HEK293 (cell line): ENCODE measurements at regions not wholly inside any gene's neighbourhood (a gene's known extent, or its start where the extent isn't known, plus 50 kb on each side); places are given as distances from the start of the nearest gene placed in this dataset.

ENCODE experiments used
- CTCF ChIP-seq: fragments of 450-650 bp; formaldehyde crosslinking; IDR thresholded peaks from 2 replicates; pipeline ENCODE4 v1.5.1; 2016; ENCODE audit warnings: missing biosample characterization, missing genetic modification characterization
- KLF9 ChIP-seq: fragments of 450-650 bp; formaldehyde crosslinking; IDR thresholded peaks from 2 replicates; pipeline ENCODE4 v1.5.1; 2016; ENCODE audit warnings: missing biosample characterization, missing genetic modification characterization, low read depth
- ZBTB7A ChIP-seq: fragments of 450-650 bp; formaldehyde crosslinking; IDR thresholded peaks from 2 replicates; pipeline ENCODE4 v1.5.1; 2016; ENCODE audit warnings: low read depth, missing biosample characterization, missing genetic modification characterization
- ZNF175 ChIP-seq: fragments of 450-650 bp; formaldehyde crosslinking; IDR thresholded peaks from 2 replicates; pipeline ENCODE4 v1.5.1; 2016; ENCODE audit warnings: missing biosample characterization, missing genetic modification characterization
- ZNF26 ChIP-seq: fragments of 450-650 bp; formaldehyde crosslinking; IDR thresholded peaks from 2 replicates; pipeline ENCODE4 v1.5.1; 2016; ENCODE audit warnings: missing biosample characterization, missing genetic modification characterization
- ZNF350 ChIP-seq: fragments of 450-650 bp; formaldehyde crosslinking; IDR thresholded peaks from 2 replicates; pipeline ENCODE4 v1.5.0; 2017; ENCODE audit warnings: missing biosample characterization, mild to moderate bottlenecking, missing genetic modification characterization
- ZNF488 ChIP-seq: fragments of 450-650 bp; formaldehyde crosslinking; IDR thresholded peaks from 2 replicates; pipeline ENCODE4 v1.5.1; 2016; ENCODE audit warnings: missing biosample characterization, missing genetic modification characterization
- ZNF513 ChIP-seq: fragments of 450-650 bp; IDR thresholded peaks from 2 replicates; pipeline ENCODE4 v1.5.1; 2018; ENCODE audit warnings: missing biosample characterization, missing genetic modification characterization
- ZNF544 ChIP-seq: fragments of 450-650 bp; formaldehyde crosslinking; IDR thresholded peaks from 2 replicates; pipeline ENCODE4 v1.5.0; 2017; ENCODE audit warnings: missing biosample characterization, missing genetic modification characterization
- ZNF768 ChIP-seq: fragments of 450-650 bp; formaldehyde crosslinking; IDR thresholded peaks from 2 replicates; pipeline ENCODE4 v1.5.1; 2018; ENCODE audit warnings: missing biosample characterization, mild to moderate bottlenecking, missing genetic modification characterization
- ZNF792 ChIP-seq: fragments of 450-650 bp; formaldehyde crosslinking; IDR thresholded peaks from 2 replicates; pipeline ENCODE4 v1.5.1; 2016; ENCODE audit warnings: missing biosample characterization, missing genetic modification characterization
- ZSCAN30 ChIP-seq: fragments of 450-650 bp; IDR thresholded peaks from 2 replicates; pipeline ENCODE4 v1.5.1; 2018; ENCODE audit warnings: missing biosample characterization, mild to moderate bottlenecking, missing genetic modification characterization, moderate library complexity
- TF ChIP-seq, protein P1 (sequence below): fragments of 450-650 bp; formaldehyde crosslinking; IDR thresholded peaks from 2 replicates; pipeline ENCODE4 v1.5.1; 2016; ENCODE audit warnings: missing biosample characterization, missing genetic modification characterization
- TF ChIP-seq, protein P2 (sequence below): IDR thresholded peaks from 2 replicates; pipeline ENCODE4 v1.6.1; 2011; ENCODE audit warnings: mild to moderate bottlenecking, low read depth, low read length, borderline replicate concordance

DNA sequence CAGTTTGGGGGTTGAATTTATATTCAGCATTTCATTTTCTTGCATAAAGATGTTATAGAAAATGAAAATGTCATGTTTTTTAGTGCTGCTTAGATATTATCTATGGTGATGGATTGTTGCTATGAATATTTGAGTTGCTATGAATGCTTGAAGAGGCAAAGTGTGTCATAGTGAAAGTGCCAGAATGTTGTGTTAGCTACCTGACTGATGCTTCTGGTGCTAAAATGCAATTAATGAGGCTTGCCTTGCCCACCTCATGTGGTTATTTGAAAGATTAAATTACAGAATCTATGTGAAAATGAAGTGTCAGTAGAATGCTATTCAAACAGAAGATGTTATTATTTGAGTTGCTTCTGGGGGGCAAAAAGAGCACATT is 62.7 kb upstream of the MYCBP2 start:
- TF ChIP-seq ZNF488 (tag by site-specific recombination): no peak
- TF ChIP-seq ZSCAN30: no peak
- no peak for TF ChIP-seq ZNF513 (tag by site-specific recombination)
- no peak for TF ChIP-seq ZNF544 (tag by site-specific recombination)
- TF ChIP-seq ZBTB7A (tag by site-specific recombination): no peak
- TF ChIP-seq ZNF175 (tag by site-specific recombination): no peak
- no peak for TF ChIP-seq ZNF768 (tag by site-specific recombination)
- no peak for TF ChIP-seq ZNF26
- TF ChIP-seq, protein P1, sequence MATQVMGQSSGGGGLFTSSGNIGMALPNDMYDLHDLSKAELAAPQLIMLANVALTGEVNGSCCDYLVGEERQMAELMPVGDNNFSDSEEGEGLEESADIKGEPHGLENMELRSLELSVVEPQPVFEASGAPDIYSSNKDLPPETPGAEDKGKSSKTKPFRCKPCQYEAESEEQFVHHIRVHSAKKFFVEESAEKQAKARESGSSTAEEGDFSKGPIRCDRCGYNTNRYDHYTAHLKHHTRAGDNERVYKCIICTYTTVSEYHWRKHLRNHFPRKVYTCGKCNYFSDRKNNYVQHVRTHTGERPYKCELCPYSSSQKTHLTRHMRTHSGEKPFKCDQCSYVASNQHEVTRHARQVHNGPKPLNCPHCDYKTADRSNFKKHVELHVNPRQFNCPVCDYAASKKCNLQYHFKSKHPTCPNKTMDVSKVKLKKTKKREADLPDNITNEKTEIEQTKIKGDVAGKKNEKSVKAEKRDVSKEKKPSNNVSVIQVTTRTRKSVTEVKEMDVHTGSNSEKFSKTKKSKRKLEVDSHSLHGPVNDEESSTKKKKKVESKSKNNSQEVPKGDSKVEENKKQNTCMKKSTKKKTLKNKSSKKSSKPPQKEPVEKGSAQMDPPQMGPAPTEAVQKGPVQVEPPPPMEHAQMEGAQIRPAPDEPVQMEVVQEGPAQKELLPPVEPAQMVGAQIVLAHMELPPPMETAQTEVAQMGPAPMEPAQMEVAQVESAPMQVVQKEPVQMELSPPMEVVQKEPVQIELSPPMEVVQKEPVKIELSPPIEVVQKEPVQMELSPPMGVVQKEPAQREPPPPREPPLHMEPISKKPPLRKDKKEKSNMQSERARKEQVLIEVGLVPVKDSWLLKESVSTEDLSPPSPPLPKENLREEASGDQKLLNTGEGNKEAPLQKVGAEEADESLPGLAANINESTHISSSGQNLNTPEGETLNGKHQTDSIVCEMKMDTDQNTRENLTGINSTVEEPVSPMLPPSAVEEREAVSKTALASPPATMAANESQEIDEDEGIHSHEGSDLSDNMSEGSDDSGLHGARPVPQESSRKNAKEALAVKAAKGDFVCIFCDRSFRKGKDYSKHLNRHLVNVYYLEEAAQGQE (tag by site-specific recombination): no peak
- TF ChIP-seq CTCF (tag by site-specific recombination): no peak
- no peak for TF ChIP-seq ZNF350 (tag by site-specific recombination)
- no peak for TF ChIP-seq KLF9 (tag by site-specific recombination)
- no peak for TF ChIP-seq ZNF792
- TF ChIP-seq, protein P2, sequence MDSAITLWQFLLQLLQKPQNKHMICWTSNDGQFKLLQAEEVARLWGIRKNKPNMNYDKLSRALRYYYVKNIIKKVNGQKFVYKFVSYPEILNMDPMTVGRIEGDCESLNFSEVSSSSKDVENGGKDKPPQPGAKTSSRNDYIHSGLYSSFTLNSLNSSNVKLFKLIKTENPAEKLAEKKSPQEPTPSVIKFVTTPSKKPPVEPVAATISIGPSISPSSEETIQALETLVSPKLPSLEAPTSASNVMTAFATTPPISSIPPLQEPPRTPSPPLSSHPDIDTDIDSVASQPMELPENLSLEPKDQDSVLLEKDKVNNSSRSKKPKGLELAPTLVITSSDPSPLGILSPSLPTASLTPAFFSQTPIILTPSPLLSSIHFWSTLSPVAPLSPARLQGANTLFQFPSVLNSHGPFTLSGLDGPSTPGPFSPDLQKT: no peak
